Liver (tissue), 8 donors: ENCODE measurements at regions not wholly inside any gene's neighbourhood (a gene's known extent, or its start where the extent isn't known, plus 50 kb on each side); places are given as distances from the start of the nearest gene placed in this dataset.

Experiments
- DNase-seq: peaks from one replicate; pipeline ENCODE4 v3.0.0-alpha.2; 2017; ENCODE audit warnings: low spot score
- H3K27ac ChIP-seq, 2 donors: one replicate each; pipeline ENCODE4 v1.7.0; 2013; ENCODE audit warnings: inconsistent platforms in 2 of 2, low read length in 2 of 2, control low read depth in 1 of 2, low read depth in 1 of 2, mild to moderate bottlenecking in 1 of 2
- H3K27me3 ChIP-seq, 4 donors: one replicate each; pipeline versions ENCODE4 v1.6.1 to v1.7.0; 2013; ENCODE audit warnings: low read length in 3 of 4, inconsistent platforms in 1 of 4, mild to moderate bottlenecking in 1 of 4, moderate library complexity in 1 of 4; ENCODE audit not compliant: control insufficient read depth in 4 of 4, insufficient read depth in 4 of 4
- H3K36me3 ChIP-seq, 4 donors: one replicate each; pipeline versions ENCODE4 v1.6.1 to v1.7.0; 2013; ENCODE audit warnings: low read length in 3 of 4, mild to moderate bottlenecking in 3 of 4, low read depth in 1 of 4, moderate library complexity in 1 of 4; ENCODE audit not compliant: control insufficient read depth in 4 of 4, insufficient read depth in 3 of 4
- H3K4me1 ChIP-seq, 4 donors: one replicate each; pipeline versions ENCODE4 v1.6.1 to v1.7.0; 2013; ENCODE audit warnings: low read length in 3 of 4, mild to moderate bottlenecking in 3 of 4, moderate library complexity in 1 of 4; ENCODE audit not compliant: control insufficient read depth in 4 of 4, insufficient read depth in 4 of 4
- H3K4me3 ChIP-seq, 3 donors: one replicate each; pipeline versions ENCODE4 v1.6.1 to v1.7.0; 2013; ENCODE audit warnings: low read length in 3 of 3, control low read depth in 1 of 3, low read depth in 1 of 3, mild to moderate bottlenecking in 1 of 3
- H3K9ac ChIP-seq, 2 donors: one replicate each; pipeline ENCODE4 v1.7.0; 2013; ENCODE audit warnings: low read length in 2 of 2, mild to moderate bottlenecking in 2 of 2, moderate library complexity in 2 of 2, control low read depth in 1 of 2, low read depth in 1 of 2
- H3K9me3 ChIP-seq, 4 donors: one replicate each; pipeline versions ENCODE4 v1.6.1 to v1.7.0; 2013; ENCODE audit warnings: low read length in 3 of 4; ENCODE audit not compliant: control insufficient read depth in 4 of 4
- ATF3 ChIP-seq: IDR thresholded peaks from 2 replicates; pipeline ENCODE4 v1.6.1; 2016; ENCODE audit warnings: antibody characterized with exemption
- CTCF ChIP-seq: fragments of 150-350 bp; IDR thresholded peaks from 2 replicates; pipeline ENCODE4 v1.5.1; 2017; ENCODE audit warnings: improper control_type of control experiment, low read depth, low read length; ENCODE audit not compliant: missing input control
- FOXA1 ChIP-seq: IDR thresholded peaks from 2 replicates; pipeline ENCODE4 v1.6.1; 2016; ENCODE audit warnings: antibody characterized with exemption
- FOXA2 ChIP-seq: IDR thresholded peaks from 2 replicates; pipeline ENCODE4 v1.6.1; 2016; ENCODE audit warnings: antibody characterized with exemption
- GABPA ChIP-seq, 2 donors: IDR thresholded peaks in 1 of 2; conservative IDR thresholded peaks in 1 of 2; 2 replicates each; pipeline ENCODE4 v1.6.1; 2016; ENCODE audit warnings: antibody characterized with exemption in 2 of 2, mild to moderate bottlenecking in 1 of 2, moderate library complexity in 1 of 2
- HNF4G ChIP-seq: IDR thresholded peaks from 2 replicates; pipeline ENCODE4 v1.6.1; 2016; ENCODE audit warnings: antibody characterized with exemption
- JUND ChIP-seq, 2 donors: IDR thresholded peaks; 2 replicates each; pipeline ENCODE4 v1.6.1; 2016; ENCODE audit warnings: antibody characterized with exemption in 2 of 2
- MAX ChIP-seq: IDR thresholded peaks from 2 replicates; pipeline ENCODE4 v1.6.1; 2016; ENCODE audit warnings: antibody characterized with exemption
- NR2F2 ChIP-seq: IDR thresholded peaks from 2 replicates; pipeline ENCODE4 v1.6.1; 2016; ENCODE audit warnings: antibody characterized with exemption
- RAD21 ChIP-seq, 2 donors: IDR thresholded peaks; 2 replicates each; pipeline ENCODE4 v1.6.1; 2016; ENCODE audit warnings: antibody characterized with exemption in 2 of 2, mild to moderate bottlenecking in 2 of 2
- RXRA ChIP-seq, 2 donors: IDR thresholded peaks; 2 replicates each; pipeline ENCODE4 v1.6.1; 2017 to 2018; ENCODE audit warnings: antibody characterized with exemption in 2 of 2, mild to moderate bottlenecking in 1 of 2
- SP1 ChIP-seq: IDR thresholded peaks from 2 replicates; pipeline ENCODE4 v1.6.1; 2018; ENCODE audit warnings: antibody characterized with exemption, mild to moderate bottlenecking
- TAF1 ChIP-seq: conservative IDR thresholded peaks from 2 replicates; pipeline ENCODE4 v1.6.1; 2016; ENCODE audit warnings: antibody characterized with exemption, mild to moderate bottlenecking
- YY1 ChIP-seq: IDR thresholded peaks from 2 replicates; pipeline ENCODE4 v1.6.1; 2016; ENCODE audit warnings: antibody characterized with exemption, mild to moderate bottlenecking
- ZBTB33 ChIP-seq: IDR thresholded peaks from 2 replicates; pipeline ENCODE4 v1.6.1; 2016; ENCODE audit warnings: antibody characterized with exemption
- WGBS: extraction: QIAGEN DNeasy Blood & Tissue Kit; methylation state at CpG from one replicate; pipeline ENCODE4 v1.1.7; 2013; 5-methylcytosine and 5-hydroxymethylcytosine counted together
- donor health status: healthy.
- donor health status: healthy.
- donor health status: healthy.
- donor health status: healthy.
- donor health status: healthy.

GRCh38 chr1:14031461-14031860 is 331.5 kb downstream of the PRDM2 start:
- H3K4me3 ChIP-seq = no peak overlapping the region
- H3K27ac ChIP-seq = no peak overlapping the region
- TF ChIP-seq RAD21 (IDR thresholded peaks at IDR 0.05) (no peak), MAX (no peak)
- no peak for DNase-seq
- peaks cover 0 to 7% (median 1%) of the 10 kb centered on the region in 4 donors for H3K27me3 ChIP-seq
- H3K4me1 ChIP-seq = no peaks in the 10 kb centered on the region
- H3K36me3 ChIP-seq = no peaks in the 10 kb centered on the region
- H3K9ac ChIP-seq = no peak overlapping the region
- 42% methylated on average over 3 of the region's 3 CpGs for WGBS
- peaks cover 0 to 16% (median 2%) of the 10 kb centered on the region in 4 donors for H3K9me3 ChIP-seq

GRCh38 chr1:14034506-14034905 is 334.5 kb downstream of the PRDM2 start:
- H3K9ac ChIP-seq = no peak overlapping the region
- H3K4me3 ChIP-seq = no peak overlapping the region
- peaks cover 0 to 3% (median 1%) of the 10 kb centered on the region in 4 donors for H3K27me3 ChIP-seq
- no peaks in the 10 kb centered on the region for H3K4me1 ChIP-seq
- peaks cover 0 to 14% (median 2%) of the 10 kb centered on the region in 4 donors for H3K9me3 ChIP-seq
- no peaks in the 10 kb centered on the region for H3K36me3 ChIP-seq
- DNase-seq = no peak
- H3K27ac ChIP-seq = no peak overlapping the region
- 75% methylated on average over 5 of the region's 5 CpGs for WGBS
- TF ChIP-seq CTCF = no peak
- TF ChIP-seq JUND (IDR thresholded peaks at IDR 0.05) = no peak
- no peak for TF ChIP-seq FOXA2
- TF ChIP-seq ATF3 = no peak
- TF ChIP-seq RXRA (IDR thresholded peaks at IDR 0.05) = no peak
- no peak for TF ChIP-seq TAF1
- no peak for TF ChIP-seq FOXA1
- TF ChIP-seq SP1 = no peak
- TF ChIP-seq MAX = no peak
- TF ChIP-seq RAD21 (IDR thresholded peaks at IDR 0.05) = no peak
- TF ChIP-seq YY1 = no peak
- no peak for TF ChIP-seq ZBTB33
- no peak for TF ChIP-seq GABPA (IDR thresholded peaks at IDR 0.05 in 1 of 2, conservative IDR thresholded peaks at IDR 0.05 in 1 of 2)
- TF ChIP-seq NR2F2 = no peak
- TF ChIP-seq HNF4G = no peak
